ENCODE measurements at regions not wholly inside any gene's neighbourhood (a gene's known extent, or its start where the extent isn't known, plus 50 kb on each side); places are given as distances from the start of the nearest gene placed in this dataset.
"Not testable (repeated sequence)": the region's sequence is repeated elsewhere in the genome, so short reads cannot be mapped to it uniquely, and the experiment has no call there.

DNA sequence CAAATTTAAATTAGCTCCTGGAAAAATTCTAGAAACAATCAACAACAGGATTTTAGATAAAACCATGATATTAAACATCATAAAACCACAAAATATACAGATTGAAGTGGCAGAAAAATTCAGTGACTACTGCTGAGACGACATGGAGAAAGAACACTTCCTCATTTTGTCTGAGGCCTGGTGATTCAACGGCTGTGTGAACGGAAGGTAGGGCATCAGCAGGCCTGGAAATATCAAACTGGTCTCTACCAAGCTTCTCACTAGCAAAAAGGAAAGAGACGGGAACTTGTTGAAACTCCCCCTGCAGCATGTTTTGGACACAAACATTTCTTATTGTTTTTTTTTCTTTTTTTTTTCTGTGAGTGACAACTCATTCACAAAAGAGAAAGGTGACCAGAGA, 58.0 kb upstream of the AHI1 start:
- no peak for DNase-seq (ENCODE audit: low read depth in 2 of 2)

DNA sequence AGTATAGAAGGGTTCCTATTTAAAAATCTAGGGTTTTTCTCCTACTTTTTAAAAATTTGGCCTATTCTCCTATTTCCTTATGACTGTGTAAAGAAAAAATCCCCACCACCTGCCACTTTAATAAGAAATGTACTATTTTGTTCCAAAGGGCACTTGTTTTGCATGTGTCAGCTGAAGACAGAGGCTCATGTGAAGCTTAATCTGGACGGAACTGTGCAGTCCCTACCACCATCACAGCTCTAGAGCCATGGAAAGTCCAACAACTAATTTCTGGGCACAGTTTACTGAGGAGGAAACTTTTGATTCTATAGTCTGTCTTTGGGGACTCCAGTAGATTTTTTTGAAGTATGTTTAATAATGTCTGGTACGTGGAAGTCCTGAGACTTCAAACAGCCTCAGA, 60.0 kb upstream of the AHI1 start:
- no peak for DNase-seq (ENCODE audit: low read depth in 2 of 2)

DNA sequence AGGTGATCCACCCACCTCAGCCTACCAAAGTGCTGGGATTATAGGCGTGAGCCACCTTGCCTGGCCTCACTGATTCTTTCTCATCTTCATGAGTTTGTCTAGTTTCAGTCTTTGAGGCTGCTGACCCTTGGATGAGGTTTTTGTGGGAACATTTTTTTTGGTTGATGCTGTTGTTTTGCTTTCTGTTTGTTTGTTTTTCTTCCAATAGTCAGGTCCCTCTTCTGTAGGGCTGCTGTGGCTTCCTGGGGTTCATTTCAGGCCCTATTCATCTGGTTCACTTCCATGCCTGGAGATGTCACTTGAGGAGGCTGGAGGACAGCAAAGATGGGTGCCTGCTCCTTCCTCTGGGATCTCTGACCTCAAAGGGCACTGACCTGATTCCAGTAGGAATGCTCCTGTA, 68.1 kb upstream of the AHI1 start:
- not testable (repeated sequence) for DNase-seq (ENCODE audit: low read depth in 2 of 2)

DNA sequence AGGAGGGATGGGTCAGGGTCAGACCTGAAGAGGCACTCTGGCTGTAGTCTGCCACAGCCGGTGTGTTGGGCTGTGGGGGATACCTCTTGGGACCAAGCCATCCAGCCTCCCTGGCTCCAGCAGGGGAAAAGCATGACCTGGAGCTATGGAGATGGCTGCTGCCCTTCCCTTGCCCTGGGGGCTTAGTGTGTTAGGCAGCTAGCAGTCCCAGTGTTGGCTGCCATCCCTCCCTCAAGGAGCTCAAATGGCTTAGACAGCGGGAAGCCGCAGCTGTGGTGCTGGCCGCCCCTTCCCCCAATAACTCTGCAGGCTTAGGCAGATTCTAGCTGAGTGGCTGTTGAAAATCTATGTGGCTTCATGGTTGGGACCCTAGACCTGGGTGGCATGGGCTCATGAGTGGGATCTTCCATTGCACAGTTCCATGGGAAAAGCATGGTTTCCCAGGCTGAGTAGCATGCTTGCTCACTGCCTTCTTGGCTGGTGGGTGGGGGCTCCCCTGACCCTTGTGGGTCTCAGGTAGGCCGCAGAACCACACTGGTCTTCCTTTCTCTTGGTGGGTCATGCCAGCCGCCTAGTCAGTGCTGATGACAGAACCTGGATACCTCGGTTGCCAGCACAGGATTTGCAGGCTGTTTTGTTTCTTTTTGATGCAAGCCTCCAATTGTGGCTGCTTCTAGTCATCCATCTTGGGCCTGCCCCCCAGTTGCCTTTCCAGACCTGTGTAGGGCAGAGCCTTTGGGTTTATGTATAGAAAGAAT, 69.0 kb upstream of the AHI1 start:
- no peak for DNase-seq (ENCODE audit: low read depth in 2 of 2)

DNA sequence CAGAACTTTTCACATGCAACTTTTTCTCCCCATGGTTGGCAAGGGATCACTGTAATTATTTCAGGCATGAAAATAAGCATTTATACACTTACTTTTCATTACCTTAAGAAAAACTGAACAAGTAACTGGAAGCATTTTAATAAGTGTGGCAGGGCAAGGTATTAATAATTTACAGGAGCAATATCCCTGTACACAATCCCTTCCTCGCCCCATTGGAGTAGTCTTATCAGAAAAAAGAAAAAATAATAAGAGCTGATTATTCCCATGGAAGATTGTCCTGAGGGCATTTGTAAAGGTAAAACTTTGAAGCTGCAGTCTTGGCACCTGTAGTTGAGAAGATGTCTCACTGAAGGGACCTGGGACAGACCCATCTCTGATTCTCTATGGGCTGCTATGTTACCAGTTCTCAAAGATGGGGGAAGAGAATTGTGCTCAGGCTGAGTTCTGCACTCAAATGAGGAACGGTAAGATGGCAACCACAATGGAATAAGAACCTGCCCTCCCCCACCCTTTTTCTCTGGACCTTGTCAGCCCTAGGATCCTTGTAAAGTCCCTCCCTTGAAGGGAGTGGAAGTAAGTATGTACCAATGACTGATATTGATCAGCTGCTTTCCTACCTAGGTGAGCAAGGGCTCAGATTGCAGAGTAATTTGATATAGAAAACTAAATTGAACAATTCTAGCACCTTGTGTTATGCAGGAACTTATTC, 70.0 kb upstream of the AHI1 start:
- no peak for DNase-seq (ENCODE audit: low read depth in 2 of 2)

DNA sequence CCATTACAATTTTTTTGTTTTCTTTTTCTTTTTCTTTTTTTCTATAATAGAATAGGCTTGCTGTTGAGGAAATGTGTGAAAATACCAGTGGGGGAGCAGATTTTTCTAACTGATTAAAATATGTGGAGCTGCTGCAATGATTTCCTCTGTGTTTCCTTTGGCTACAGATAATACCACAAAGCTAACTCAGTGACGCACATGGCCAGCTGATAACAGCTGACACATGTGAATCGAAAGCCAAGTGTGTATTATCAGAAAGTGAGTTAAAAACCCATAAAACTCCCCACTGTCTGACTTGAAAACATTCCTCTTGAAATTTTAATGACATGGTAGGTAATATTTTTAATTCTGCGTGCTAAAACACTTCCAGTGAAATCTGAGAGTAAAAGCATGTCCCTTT, 70.8 kb upstream of the AHI1 start:
- peak; percentile 6 to 33 for DNase-seq (ENCODE audit: low read depth in 2 of 2)

DNA sequence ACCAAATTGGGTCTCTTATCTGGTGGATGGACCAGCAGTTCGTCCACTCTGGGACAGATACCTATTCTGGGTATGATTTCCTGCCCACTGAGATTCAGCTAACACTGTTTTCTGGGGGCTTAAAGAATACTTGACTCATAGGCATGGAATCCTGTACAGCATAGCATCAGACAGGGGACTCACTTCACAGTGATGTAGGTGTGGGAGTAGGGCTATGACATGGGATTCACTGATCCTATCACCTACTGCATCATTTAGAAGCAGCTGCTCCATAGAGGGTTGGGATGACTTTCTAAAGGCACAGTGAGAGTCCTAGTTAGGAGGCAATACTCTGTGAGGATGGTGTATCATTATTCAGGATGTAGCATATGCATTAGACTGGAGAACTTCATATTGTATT, 74.5 kb upstream of the AHI1 start:
- no peak for DNase-seq (ENCODE audit: low read depth in 2 of 2)

DNA sequence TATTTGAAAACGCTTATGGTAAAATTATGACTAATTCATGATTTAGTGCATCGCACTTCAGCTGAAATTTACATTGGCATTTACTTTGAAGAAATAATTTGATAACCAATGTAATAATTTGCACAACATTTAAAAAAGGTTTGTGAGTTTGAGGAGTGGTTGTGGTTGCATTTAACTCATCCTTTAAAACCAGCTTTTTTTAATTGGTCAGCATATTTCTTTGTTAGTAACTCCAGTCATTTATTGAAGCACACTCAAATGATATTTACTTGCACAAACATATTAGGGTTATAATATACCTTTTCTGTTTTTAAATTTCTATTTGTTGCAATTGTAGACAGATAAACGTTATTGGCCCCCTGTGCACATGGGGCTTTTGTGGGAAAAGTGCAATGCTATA, 78.1 kb upstream of the AHI1 start:
- no peak for DNase-seq (ENCODE audit: low read depth in 2 of 2)

DNA sequence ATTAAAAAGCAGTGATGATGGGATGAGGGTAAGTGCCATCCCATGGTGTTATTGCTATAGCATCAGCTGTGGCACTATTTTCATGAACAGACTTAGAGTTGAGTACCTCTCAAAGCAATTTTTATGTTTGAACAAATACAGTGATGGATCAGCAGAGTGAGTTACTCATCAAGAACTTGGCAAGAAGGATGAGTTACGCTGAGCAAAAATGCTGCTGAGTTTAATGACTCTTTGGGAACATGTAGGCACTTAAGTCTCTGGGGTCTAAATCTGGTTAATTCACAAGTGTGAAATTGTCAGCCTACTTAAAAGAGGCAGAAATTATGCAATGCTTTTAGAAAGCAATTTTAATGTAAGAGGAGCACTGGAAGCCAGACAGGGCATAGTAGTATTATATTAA, 78.5 kb upstream of the AHI1 start:
- DNase-seq (ENCODE audit: low read depth in 2 of 2): no peak

DNA sequence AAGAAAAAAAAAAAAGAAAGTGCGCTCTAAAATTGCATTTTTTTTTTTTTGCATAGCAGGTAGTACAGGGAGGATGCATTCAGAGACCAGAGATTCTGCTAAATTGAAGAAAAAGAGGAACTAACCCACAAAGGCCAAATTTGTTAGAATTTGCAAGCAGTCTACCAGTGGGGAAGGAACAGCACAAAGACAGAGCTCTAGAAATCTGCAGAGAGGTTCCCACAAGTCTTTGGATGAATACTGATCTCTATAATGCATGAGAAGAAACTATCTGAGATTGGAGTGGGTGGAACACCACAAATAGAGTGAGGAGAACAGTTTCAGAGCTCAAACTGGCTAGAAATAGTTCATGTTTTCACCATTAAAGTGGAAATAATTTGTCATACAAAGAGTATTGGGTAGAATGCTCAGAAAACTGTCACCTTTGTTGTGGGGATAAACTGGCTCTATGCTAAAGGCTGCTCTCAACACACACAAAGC, 79.6 kb upstream of the AHI1 start:
- DNase-seq (ENCODE audit: low read depth in 2 of 2): no peak

DNA sequence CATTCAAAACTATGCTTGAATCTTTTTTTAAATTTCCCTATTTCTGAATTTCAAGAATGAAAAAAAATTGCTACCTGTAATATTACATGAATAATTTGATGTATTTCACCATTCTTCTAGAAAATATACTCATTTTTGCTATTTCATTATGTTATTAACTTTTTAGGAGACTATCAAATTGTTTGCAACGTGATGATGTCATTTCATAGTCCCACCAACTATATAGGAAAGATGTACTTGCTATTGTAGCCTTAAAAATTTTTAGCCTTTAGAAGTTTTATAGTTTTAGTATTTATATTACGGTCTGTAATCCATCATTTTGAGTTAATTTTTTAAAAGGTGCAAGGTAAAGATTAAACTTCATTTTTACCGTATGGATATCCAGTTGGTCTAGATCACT, 81.4 kb upstream of the AHI1 start:
- DNase-seq (ENCODE audit: low read depth in 2 of 2): no peak

DNA sequence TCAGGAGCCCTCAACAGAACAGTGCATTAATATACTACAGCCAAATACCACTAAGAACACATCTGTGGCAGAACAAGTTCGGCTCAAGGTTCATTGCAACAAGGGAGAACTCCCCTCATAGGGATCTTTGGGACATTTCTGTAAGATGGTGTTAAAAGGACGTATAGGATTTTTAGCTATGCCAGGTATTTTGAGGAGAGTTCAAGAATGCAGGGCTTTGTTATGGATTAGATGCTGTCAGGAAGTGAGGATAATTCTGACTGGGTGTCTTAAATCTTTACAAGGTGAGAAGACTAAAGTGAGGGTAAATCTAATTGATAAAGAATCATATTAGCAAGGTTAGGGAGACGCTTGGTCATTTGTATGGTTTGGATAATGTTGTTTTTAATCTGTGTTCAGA, 83.7 kb upstream of the AHI1 start:
- DNase-seq (ENCODE audit: low read depth in 2 of 2): no peak

DNA sequence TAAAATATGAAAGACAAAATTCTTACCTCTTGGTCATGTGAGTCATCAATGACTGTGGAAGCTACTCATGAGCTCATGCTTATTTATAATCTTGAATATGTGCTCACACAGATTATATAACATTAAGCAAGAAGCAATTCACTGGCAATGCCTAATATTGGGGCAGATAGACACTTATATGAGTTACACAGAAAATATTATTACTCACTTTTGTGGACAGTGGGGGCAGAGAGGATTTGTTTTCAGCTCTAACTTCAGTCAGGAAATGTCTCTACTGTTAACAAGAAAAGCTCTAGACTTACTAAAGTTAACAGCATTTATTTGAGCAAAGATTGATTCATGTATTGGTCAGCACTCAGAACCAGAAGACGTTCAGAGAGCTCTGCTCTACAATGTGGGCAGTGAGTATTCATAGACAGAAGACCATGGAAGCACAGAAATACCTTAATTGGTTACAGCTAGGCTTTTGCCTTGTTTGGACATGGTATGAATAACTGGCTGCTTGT, 85.8 kb upstream of the AHI1 start:
- no peak for DNase-seq (ENCODE audit: low read depth in 2 of 2)

DNA sequence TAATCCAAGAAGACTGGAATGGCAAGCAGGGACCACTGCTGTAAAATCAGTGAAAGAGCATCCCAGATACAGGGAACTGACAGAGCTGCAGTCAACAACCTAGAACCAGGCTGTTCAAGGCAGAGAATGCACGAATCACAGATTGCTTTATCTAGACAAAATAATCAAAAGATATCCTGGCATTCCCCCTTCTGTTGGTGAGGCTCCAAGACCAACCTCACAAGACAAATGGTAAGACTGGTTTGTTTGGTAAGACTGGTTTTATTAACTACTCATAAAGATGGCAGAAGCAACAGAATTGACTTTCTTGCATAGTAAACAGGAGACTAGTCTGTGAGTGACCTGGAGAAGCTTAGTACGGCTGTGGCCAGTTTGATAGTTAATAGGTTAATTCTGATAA, 88.8 kb upstream of the AHI1 start:
- no peak for DNase-seq (ENCODE audit: low read depth in 2 of 2)

DNA sequence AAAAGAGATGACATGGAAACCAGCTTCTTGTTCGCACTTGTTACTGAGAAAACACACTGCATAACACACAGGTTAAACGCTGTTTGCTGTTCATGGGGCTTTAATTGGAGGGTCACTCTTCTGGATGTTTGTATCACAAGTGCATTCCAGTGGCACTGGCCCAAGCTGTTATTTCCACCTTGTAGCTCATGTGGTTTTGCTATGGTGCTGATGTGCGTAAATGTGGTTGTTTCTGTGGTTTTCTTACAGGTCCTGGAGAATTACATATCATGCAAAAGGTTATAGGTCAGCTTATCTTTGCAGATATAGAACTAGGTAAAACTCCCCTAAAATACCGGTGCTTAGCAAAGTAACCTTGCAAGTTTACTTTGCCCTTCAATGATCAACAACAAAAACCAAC, 89.3 kb upstream of the AHI1 start:
- no peak for DNase-seq (ENCODE audit: low read depth in 2 of 2)

DNA sequence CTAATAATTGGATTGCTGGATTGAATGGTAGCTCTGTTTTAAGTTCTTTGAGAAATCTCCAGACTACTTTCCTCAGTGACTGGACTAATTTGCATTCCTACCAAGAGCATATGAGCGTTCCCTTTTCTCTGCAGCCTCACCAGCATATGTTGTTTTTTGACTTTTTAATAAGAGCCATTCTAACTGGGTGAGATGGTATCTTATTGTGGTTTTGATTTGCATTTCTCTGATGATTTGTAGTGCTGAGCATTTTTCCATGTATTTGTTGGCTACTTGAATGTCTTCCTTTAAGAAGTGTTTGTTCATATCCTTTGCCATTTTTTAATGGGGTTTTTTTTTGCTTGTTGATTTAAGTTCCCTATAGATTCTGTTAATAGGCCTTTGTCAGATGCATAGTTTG, 94.7 kb upstream of the AHI1 start:
- DNase-seq (ENCODE audit: low read depth in 2 of 2): no peak

DNA sequence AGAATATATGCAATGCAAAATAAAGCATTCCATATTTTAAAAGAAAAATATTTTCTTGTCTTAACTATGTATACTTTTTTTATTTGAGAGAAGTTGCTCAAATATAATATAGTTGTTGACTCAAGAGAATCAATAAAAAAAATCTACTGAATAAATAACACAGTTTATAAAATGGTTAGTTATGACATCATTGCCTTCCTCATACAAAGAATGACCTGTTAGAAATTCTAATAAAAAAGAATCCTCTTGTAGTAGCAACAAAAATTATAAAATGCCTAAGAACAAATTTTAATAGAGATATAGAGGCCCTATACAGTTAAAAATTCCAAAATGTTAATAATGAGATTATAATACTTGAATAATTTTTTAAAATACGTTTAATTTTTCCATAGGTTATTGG, 96.5 kb upstream of the AHI1 start:
- no peak for DNase-seq (ENCODE audit: low read depth in 2 of 2)

DNA sequence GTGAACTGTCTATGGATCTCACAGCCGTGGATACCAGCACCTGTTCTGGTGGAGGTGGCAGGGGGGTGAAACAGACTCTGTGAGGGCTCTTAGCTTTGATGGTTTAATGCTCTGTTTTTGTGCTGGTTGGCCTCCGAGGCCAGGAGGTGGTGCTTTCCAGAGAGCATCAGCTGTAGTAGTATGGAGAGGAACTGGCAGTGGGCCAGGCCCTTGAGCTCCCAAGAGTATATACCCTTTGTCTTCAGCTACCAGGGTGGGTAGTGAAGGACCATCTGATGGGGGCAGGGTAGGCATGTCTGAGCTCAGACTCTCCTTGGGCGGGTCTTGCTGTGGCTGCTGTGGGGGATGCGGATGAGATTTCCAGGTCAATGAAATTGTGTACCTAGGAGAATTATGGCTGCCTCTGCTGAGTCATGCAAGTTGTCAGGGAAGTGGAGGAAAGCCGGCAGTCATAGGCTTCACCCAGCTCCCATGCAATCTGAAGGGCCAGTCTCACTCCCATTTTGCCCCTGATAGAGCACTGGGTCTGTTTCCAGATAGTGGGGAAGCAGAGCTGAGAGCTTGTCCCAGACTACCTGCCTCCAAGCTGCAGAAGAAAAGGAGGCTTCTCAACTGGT, 102.7 kb upstream of the AHI1 start:
- DNase-seq (ENCODE audit: low read depth in 2 of 2): no peak

DNA sequence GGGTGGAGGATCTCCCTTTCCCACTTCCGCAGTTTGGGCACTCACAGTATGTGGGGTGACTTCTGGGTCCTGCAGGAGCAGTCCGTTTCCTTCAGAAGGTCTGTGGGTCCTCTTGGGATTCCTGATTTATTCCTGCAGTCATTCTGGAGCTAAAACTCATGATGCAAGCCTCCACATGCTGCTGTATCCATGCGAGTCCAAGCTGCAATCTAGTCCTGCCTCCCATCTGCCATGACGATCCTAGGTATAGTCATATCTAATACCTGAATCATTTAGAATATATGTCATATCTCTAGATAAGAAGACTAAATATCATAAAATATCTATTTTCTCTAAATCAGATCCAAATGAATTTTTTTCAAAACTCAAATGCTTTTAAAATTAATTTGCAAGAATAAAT, 103.4 kb upstream of the AHI1 start:
- DNase-seq (ENCODE audit: low read depth in 2 of 2): no peak

DNA sequence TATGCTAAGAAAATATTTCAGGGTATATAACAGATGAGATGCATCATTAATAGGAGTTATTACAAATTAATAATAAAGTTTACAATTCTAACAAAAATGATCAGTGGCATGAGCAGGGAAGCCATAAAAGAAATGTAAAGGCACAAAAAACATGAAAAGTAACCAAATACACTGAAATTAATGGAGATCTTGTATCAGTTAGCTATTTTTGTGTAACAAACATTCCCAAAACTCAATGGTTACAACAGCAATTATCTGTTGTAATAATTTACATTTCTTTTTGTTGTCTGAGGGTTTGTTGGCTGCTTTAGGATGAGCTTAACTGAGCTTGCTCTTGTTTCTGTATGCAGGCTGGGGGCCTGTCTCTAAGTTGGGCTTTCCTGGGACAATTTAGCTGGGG, 104.3 kb upstream of the AHI1 start:
- no peak for DNase-seq (ENCODE audit: low read depth in 2 of 2)

DNA sequence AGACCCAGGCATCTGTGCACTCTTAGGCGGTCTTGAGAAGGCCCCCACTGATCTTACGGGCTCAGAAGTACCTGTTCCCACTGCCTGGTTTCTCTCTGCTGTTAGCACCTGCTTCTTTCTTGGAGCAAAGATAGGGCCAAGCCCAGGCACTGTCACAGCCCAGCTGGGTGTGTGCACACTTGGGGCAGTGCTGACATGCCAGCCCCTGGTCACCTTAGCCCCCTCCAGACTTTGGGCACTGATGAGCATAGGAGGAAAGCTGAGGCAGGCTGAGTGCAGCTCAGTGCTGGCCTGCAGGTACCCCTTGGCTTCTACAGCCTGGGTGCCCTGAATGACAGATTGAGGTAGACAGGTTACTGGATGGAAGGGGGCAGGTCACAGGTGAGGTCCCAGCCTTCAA, 105.7 kb upstream of the AHI1 start:
- no peak for DNase-seq (ENCODE audit: low read depth in 2 of 2)

DNA sequence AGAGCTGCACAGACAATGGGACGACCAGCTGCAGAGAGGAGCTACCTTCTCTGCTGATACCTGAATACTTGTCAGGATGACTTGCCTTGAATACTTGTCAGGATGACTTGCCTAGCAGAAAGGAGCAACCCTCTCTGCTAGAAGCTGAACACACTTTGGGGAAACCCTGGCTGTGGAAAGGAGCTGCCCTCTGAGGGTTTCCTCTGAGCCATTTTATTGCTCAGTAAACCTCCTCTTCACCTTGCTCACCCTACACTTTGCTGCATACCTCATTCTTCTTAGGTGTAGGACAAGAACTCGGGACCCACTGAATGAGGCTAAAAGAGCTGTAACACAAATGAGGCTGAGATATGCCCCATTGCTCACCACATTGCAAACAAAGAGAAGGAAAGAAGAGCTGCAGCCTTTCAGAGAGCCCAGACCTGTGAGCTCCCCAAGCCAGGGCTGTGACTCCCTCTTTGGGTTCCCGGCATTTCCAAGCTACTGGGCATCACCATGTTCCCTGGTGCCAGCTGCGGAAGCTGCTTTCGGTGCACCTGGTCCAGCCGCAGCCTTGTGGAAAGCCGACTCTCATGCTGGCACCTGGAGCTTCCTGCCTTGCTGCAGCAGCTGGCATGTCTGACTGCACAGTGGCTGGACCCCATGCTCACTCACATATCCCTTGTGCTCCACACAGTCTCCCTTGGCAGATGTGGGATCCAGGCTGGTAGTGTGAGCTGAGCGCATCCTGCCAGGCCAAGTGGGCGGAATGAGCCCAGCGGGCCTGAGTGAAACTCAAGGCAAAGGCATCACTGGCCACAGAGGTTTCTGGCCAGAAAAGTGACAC, 106.7 kb upstream of the AHI1 start:
- DNase-seq (ENCODE audit: low read depth in 2 of 2): no peak
